GM19395 (cell line): ENCODE measurements at regions not wholly inside any gene's neighbourhood (a gene's known extent, or its start where the extent isn't known, plus 50 kb on each side); places are given as distances from the start of the nearest gene placed in this dataset.

Source experiments
- ATAC-seq: cut with Tn5 transposase; IDR thresholded peaks from one replicate; pipeline ENCODE4 v1.9.1; 2021; ENCODE audit warnings: mild to moderate bottlenecking, moderate library complexity; ENCODE audit not compliant: unreplicated experiment

GRCh38 chr3:145815707-145816413 lies 345.1 kb downstream of the PLOD2 start:
- no peak for ATAC-seq

- peak; percentile 82 for ATAC-seq
Measured at GRCh38 chr3:145817870-145818483, 343.0 kb downstream of the PLOD2 start.

GRCh38 chr3:145820170-145820569 lies 340.8 kb downstream of the PLOD2 start:
- no peak for ATAC-seq

GRCh38 chr3:145842294-145842902 lies 318.6 kb downstream of the PLOD2 start:
- ATAC-seq, result no peak

GRCh38 chr3:145843561-145843960 lies 317.4 kb downstream of the PLOD2 start:
- ATAC-seq, result no peak

- ATAC-seq, result no peak
Measured at GRCh38 chr3:145849115-145849514, 311.9 kb downstream of the PLOD2 start.

- no peak for ATAC-seq
Measured at GRCh38 chr3:145854499-145854898, 306.5 kb downstream of the PLOD2 start.

GRCh38 chr3:145857956-145858355 lies 303.0 kb downstream of the PLOD2 start:
- no peak for ATAC-seq

- no peak for ATAC-seq
Measured at GRCh38 chr3:145864336-145864735, 296.6 kb downstream of the PLOD2 start.

GRCh38 chr3:145865399-145866018 lies 295.5 kb downstream of the PLOD2 start:
- ATAC-seq, result no peak

GRCh38 chr3:145869958-145870357 lies 291.0 kb downstream of the PLOD2 start:
- peak; percentile 78 for ATAC-seq

- no peak for ATAC-seq
Measured at GRCh38 chr3:145882436-145882835, 278.5 kb downstream of the PLOD2 start.

GRCh38 chr3:145889730-145890129 lies 271.3 kb downstream of the PLOD2 start:
- no peak for ATAC-seq

GRCh38 chr3:145892869-145893268 lies 268.1 kb downstream of the PLOD2 start:
- no peak for ATAC-seq

GRCh38 chr3:145893331-145893730 lies 267.7 kb downstream of the PLOD2 start:
- ATAC-seq, result no peak

- ATAC-seq, result peak; percentile 47
Measured at GRCh38 chr3:145898487-145898886, 262.5 kb downstream of the PLOD2 start.

- peak; percentile 42 for ATAC-seq
Measured at GRCh38 chr3:145899241-145899640, 261.7 kb downstream of the PLOD2 start.

GRCh38 chr3:145900056-145900829 lies 260.7 kb downstream of the PLOD2 start:
- ATAC-seq, result peak; percentile 74

GRCh38 chr3:145902166-145902565 lies 258.8 kb downstream of the PLOD2 start:
- ATAC-seq, result no peak

- no peak for ATAC-seq
Measured at GRCh38 chr3:145903472-145904013, 257.4 kb downstream of the PLOD2 start.

- ATAC-seq, result no peak
Measured at GRCh38 chr3:145904138-145904537, 256.8 kb downstream of the PLOD2 start.
